HG03280 (cell line): ENCODE measurements at regions not wholly inside any gene's neighbourhood (a gene's known extent, or its start where the extent isn't known, plus 50 kb on each side); places are given as distances from the start of the nearest gene placed in this dataset.
"Not testable (repeated sequence)": the region's sequence is repeated elsewhere in the genome, so short reads cannot be mapped to it uniquely, and the experiment has no call there.

Experiments used
- ATAC-seq: cut with Tn5 transposase; IDR thresholded peaks from one replicate; pipeline ENCODE4 v1.9.1; 2021; ENCODE audit warnings: mild to moderate bottlenecking, moderate library complexity; ENCODE audit not compliant: unreplicated experiment

- no peak for ATAC-seq
These were observed 375.9 kb downstream of the NXPH1 start for GRCh38 chr7:8809320-8809719.

GRCh38 chr7:8817448-8818036 is 384.1 kb downstream of the NXPH1 start:
- ATAC-seq = no peak

GRCh38 chr7:8818406-8818805 is 385.0 kb downstream of the NXPH1 start:
- ATAC-seq = no peak

GRCh38 chr7:8822595-8822994 is 389.2 kb downstream of the NXPH1 start:
- no peak for ATAC-seq

- no peak for ATAC-seq
These were observed 390.1 kb downstream of the NXPH1 start for GRCh38 chr7:8823486-8823885.

- no peak for ATAC-seq
These were observed 393.9 kb downstream of the NXPH1 start for GRCh38 chr7:8827329-8827728.

- no peak for ATAC-seq
These were observed 395.7 kb downstream of the NXPH1 start for GRCh38 chr7:8829100-8829499.

GRCh38 chr7:8831376-8831775 is 398.0 kb downstream of the NXPH1 start:
- no peak for ATAC-seq

- no peak for ATAC-seq
These were observed 399.9 kb downstream of the NXPH1 start for GRCh38 chr7:8833355-8833754.

- ATAC-seq = no peak
These were observed 407.8 kb downstream of the NXPH1 start for GRCh38 chr7:8841171-8841570.

- ATAC-seq = no peak
These were observed 438.3 kb downstream of the NXPH1 start for GRCh38 chr7:8871716-8872115.

GRCh38 chr7:8881916-8882315 is 448.5 kb downstream of the NXPH1 start:
- ATAC-seq = no peak

GRCh38 chr7:8885480-8886000 is 452.1 kb downstream of the NXPH1 start:
- ATAC-seq = no peak

- ATAC-seq = not testable (repeated sequence)
These were observed 456.9 kb downstream of the NXPH1 start for GRCh38 chr7:8890346-8890745.

- ATAC-seq = no peak
These were observed 460.4 kb downstream of the NXPH1 start for GRCh38 chr7:8893775-8894174.

GRCh38 chr7:8906396-8907075 is 473.1 kb downstream of the NXPH1 start:
- ATAC-seq = no peak

GRCh38 chr7:8908889-8909288 is 475.5 kb downstream of the NXPH1 start:
- no peak for ATAC-seq

- no peak for ATAC-seq
These were observed 480.3 kb downstream of the NXPH1 start for GRCh38 chr7:8913682-8914081.

- ATAC-seq = no peak
These were observed 488.4 kb downstream of the NXPH1 start for GRCh38 chr7:8921807-8922206.

GRCh38 chr7:8922726-8923125 is 489.3 kb downstream of the NXPH1 start:
- no peak for ATAC-seq

- ATAC-seq = no peak
These were observed 489.9 kb downstream of the NXPH1 start for GRCh38 chr7:8923164-8923806.
